Inferior parietal cortex (tissue), 1 donor: ENCODE measurements at regions not wholly inside any gene's neighbourhood (a gene's known extent, or its start where the extent isn't known, plus 50 kb on each side); places are given as distances from the start of the nearest gene placed in this dataset.
A peak's percentile ranks its signal among the peaks of the same experiment; 100 is the strongest.
"Not testable (repeated sequence)": the region's sequence is repeated elsewhere in the genome, so short reads cannot be mapped to it uniquely, and the experiment has no call there.

ENCODE experiments used
- DNase-seq: peaks from one replicate; pipeline ENCODE4 v3.0.0-alpha.2; 2016; ENCODE audit errors: extremely low spot score

DNA sequence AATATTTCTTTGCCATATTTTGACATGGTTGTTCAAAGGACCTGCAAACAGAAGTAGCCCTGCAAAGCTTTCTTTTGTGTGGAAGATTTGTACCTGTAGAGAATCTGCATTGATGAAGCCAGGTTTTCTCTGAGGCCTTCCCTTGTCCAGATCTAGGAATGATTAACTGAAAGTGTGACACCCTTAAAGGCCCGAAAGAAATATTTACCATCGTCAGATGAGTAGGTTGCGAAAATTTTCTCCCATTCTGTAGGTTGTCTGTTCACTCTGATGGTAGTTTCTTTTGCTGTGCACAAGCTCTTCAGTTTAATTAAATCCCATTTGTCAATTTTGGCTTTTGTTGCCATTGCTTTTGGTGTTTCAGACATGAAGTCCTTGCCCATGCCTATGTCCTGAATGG, 439.0 kb downstream of the SMARCA1 start:
- not testable (repeated sequence) for DNase-seq

DNA sequence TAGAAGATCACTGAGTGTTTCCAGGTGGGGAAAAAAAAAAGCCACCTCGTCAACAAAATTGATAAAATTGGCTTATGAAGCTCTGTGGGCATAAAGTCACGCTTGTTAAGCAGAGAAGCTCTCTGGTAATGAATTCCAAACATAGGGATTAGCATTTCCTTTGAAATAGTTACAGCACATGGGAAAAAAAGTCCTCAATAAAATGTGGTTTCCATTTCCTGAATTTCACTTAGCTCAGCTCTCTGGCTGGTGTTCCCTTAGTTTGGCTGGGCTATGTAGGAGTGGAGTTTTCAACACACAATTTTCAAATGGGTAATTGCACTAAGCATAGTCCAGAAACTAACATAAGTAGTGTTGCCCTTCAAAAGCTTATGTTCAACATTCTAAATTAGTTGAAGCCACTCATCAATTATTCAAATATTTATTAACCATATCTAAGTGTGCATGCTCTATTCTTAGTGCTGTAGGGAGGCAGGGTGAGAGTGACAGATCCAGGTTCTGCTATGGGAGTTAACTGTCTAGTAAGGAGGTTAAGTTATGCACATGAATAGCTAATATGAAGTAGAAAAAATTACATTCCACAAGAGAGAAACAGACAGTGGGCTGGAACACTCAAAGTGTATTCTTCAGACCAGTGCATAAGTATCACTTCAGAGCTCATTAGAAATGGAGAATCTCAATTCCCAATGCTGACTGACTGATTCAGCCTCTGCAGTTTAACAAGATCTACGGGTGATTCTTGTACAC, 445.7 kb downstream of the SMARCA1 start:
- no peak for DNase-seq

DNA sequence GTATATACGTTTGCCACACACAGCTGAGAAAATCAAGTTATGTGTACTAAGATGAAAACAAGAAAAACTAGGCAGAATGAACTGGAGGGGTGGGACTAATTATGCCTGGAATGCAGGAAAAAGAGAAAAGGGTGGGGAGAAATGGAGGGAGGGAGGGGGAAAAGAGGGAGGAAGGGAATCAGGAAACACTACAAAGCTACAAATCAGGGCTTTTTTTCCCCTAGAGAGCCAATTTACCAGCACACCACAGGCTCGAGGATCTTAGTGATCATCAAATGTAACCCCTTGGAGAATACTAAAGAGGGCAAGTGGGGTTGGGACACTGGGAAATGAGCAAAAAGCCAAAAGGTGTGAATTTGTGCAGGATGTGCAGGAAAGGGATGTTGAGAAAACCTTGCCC, 451.9 kb downstream of the SMARCA1 start:
- no peak for DNase-seq

DNA sequence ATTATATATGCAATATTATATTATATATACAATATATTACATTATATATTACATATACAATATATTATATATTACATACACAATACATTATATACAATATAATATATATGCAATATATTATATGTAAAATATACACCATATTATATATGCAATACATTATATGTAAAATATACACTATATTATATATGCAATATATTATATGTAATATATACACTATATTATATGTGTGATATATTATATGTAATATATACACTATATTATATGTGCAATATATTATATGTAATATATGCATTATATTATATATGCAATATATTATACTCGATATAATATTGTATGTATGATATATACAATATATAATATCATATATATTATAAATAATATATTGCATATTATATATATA, 457.4 kb downstream of the SMARCA1 start:
- DNase-seq = no peak

DNA sequence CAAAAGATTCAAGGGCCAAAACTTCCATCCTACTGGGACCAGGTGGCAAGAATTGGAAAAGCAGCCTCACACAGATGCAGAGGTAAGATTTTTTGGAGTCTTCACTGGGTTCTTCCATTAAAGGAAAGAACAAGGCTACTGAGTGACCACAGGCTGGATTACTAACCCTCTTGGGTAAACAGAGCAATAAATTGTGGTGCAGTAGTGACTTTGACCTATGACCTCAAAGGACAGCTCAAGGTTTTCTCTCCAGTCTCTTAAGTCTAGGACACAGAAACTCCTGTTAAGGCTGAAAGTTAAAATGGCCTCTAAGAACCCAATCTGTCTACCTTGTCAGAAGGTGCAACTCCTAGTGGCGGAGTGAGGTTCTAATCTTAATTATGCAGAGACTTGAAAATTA, 464.9 kb downstream of the SMARCA1 start:
- DNase-seq = no peak

DNA sequence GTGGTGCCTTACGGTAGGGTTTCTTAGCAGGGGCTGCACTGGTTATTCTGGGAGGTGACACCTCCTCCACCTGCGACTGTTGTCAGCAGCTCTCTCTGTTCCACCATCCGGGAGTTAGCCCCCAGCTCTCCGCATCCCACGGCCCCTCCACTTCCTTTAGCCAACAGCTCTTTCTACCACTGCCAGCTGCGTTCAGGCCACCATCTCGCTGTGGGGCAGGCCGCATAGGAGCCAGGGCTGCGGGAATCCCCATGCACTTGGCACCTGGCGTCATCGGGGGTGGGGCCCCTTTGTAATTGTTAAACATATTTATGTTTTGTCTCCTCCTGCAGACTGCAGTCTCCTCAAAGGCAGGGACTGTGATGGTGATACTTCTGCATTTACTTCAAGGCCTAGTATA, 480.2 kb downstream of the SMARCA1 start:
- no peak for DNase-seq

- no peak for DNase-seq
Observed at GRCh38 chrX:129041319-129041718, 482.0 kb downstream of the SMARCA1 start.

DNA sequence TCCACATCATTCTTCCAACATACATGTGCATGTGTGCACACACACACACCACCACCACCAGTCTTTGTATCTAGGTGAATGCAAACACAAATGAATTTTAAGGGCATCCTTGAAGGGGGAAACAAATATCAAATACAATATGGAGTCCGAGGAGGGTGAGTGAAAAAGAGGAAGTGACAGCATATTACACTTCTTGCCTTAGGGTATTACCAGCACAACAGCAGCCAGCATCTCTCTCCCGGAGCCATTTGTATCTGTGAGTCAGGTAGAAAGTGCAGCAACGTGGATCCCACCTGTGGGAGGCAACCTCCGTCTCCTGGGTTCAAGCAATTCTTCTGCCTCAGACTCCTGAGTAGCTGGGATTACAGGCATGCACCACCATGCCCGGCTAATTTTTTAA, 483.2 kb downstream of the SMARCA1 start:
- no peak for DNase-seq

DNA sequence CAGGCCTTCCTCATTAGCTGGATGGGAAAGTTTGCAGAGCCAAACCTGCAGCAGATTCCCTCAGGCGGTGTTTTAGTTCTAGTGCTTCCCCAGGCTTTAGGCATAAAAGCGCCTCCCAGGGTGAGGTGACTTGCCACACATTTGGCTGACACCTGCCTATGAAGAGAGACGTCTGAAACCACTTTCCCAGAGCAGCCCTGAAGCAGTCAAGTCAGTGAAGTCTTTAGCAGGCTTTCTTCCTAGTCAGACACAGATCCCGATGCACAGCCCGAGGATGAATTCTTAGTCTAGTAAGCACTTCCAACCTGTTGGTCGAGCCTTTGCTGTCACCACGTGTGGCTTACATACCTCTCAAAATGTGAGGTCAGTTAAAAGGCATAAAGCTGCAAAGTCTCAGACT, 484.1 kb downstream of the SMARCA1 start:
- DNase-seq = no peak

- DNase-seq = no peak
Observed at GRCh38 chrX:129037389-129037788, 485.9 kb downstream of the SMARCA1 start.

DNA sequence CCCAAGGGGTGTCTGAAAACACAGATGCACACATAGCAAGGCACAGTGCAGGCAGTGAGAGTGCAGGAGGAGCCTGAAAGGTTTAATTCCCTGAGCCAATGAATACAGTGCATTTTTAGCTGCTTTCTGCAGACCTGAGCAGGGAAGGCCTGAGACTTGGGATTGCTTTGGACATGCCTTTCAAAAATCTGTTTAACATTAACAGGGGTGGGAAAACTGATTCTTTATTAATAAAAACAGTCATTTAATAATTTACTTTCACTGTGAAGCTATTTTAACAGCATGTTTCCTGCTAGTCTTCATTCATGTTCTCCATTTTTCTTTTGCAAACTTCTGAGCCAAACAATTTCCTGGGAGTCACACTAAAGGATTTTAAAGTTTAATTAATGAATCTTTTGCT, 488.1 kb downstream of the SMARCA1 start:
- no peak for DNase-seq

DNA sequence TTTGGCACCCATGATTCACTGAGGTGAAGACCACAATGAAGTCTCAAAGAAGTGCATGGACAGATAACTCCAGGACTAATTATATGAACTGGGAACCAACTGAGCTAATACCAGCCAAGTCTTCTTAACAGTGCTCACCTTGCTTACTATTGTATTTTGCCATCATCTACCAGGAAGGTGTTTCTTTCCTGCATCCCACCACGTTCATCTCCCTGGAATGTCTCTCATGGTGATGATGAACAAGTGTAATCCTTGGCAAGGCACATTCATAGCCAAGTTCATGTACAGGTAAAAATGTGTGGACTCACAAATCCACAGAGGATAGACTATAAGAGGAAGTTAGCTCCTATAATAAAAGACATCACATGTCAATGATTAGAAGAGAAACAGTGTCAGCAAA, 489.1 kb downstream of the SMARCA1 start:
- no peak for DNase-seq

- DNase-seq = no peak
Observed at GRCh38 chrX:129026202-129026601, 497.1 kb downstream of the SMARCA1 start.

DNA sequence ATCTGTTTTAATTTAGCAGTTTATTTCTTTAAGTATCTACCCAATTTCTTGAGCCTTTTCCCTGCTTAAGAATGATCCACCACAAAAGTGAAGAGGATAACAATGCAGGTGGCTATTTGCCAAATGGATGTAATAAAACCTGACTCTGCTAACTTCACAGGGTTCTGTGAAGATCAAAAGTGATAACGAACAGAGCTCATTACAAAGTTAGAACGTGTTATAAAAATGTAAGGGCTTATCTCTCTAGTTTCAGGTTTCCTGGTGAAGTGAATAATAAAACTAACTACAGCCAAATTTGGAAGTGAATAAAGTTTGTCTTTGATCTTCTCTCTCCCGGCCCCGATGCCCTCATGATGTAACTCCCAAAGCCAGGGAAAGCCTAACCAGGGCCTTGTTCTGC, 497.9 kb downstream of the SMARCA1 start:
- DNase-seq = no peak

GRCh38 chrX:129019412-129019811, 503.9 kb downstream of the SMARCA1 start:
- no peak for DNase-seq

DNA sequence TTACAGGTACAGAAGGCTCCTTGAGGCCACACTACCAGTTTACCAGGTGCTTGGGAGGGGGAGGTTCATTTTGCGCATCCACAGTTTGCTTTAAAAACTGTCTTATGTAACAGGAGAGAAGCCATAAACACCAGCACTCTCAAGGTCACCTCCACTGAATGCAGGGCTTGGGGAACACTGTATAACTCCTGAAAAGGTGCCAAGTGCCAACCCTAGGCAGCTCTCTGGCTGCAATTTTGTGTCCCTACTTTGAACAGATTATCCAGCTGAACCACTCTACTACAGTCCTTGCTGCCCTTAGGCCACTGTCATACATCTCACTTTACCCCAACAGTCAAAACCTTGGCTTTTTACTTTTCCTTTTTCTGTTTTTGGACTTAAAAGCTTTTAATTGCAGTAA, 507.9 kb downstream of the SMARCA1 start:
- DNase-seq = no peak

- no peak for DNase-seq
Observed at GRCh38 chrX:129013574-129013973, 509.7 kb downstream of the SMARCA1 start.

- no peak for DNase-seq
Observed at GRCh38 chrX:129007631-129008030, 515.7 kb downstream of the SMARCA1 start.

- DNase-seq = no peak
Observed at GRCh38 chrX:129006491-129006890, 516.8 kb downstream of the SMARCA1 start.

- no peak for DNase-seq
Observed at GRCh38 chrX:129000797-129001196, 522.5 kb downstream of the SMARCA1 start.

GRCh38 chrX:129000018-129000417, 523.3 kb downstream of the SMARCA1 start:
- no peak for DNase-seq

GRCh38 chrX:128992107-128992971, 531.0 kb downstream of the SMARCA1 start:
- no peak for DNase-seq

DNA sequence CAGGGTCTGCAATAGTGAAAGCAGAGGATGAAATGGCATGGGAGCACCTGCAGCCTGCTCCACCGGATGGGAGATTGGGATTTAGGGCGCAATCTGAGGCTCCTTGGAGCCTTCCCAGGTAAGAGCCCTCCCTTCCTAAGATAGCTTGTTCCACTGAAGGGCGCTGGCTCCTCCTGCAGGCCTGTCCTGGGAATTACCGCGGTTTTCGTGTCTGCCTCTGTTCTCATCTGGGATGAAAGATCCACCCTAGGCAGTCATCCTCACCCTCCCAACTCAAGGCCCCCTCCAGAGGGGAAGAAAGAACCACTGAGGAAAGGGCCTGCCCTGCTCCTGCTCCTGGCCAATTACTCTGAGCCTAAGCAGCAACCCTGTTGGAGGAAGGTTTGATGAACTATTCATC, 547.5 kb downstream of the SMARCA1 start:
- peak; percentile 4 for DNase-seq
